22Rv1 (cell line): ENCODE measurements at regions not wholly inside any gene's neighbourhood (a gene's known extent, or its start where the extent isn't known, plus 50 kb on each side); places are given as distances from the start of the nearest gene placed in this dataset.
"Not testable (repeated sequence)": the region's sequence is repeated elsewhere in the genome, so short reads cannot be mapped to it uniquely, and the experiment has no call there.

Experiments
- CTCF ChIP-seq: fragments of 450-650 bp; IDR thresholded peaks from 2 replicates; pipeline ENCODE4 v1.5.1; 2017; ENCODE audit warnings: mild to moderate bottlenecking
- ZFX ChIP-seq: fragments of 450-650 bp; IDR thresholded peaks from 2 replicates; pipeline ENCODE4 v1.6.1; 2017; ENCODE audit warnings: antibody characterized with exemption, borderline replicate concordance

- not testable (repeated sequence) for TF ChIP-seq CTCF, ZFX
Measured at GRCh38 chr22:16902051-16902450, 76.8 kb upstream of the XKR3 start.
